GM21447 (cell line): ENCODE measurements at regions not wholly inside any gene's neighbourhood (a gene's known extent, or its start where the extent isn't known, plus 50 kb on each side); places are given as distances from the start of the nearest gene placed in this dataset.

ENCODE experiments used
- ATAC-seq: cut with Tn5 transposase; IDR thresholded peaks from one replicate; pipeline ENCODE4 v1.9.1; 2021; ENCODE audit not compliant: unreplicated experiment

- no peak for ATAC-seq
Measured at GRCh38 chr22:25508761-25509321, 55.6 kb upstream of the GRK3 start.

GRCh38 chr22:25509374-25509791 is 55.1 kb upstream of the GRK3 start:
- ATAC-seq: no peak

- no peak for ATAC-seq
Measured at GRCh38 chr22:25510876-25511275, 53.6 kb upstream of the GRK3 start.

GRCh38 chr22:25511725-25512124 is 52.8 kb upstream of the GRK3 start:
- no peak for ATAC-seq

GRCh38 chr22:25514436-25515180 is 49.9 kb upstream of the GRK3 start:
- no peak for ATAC-seq
